HEK293 (cell line): ENCODE measurements at regions not wholly inside any gene's neighbourhood (a gene's known extent, or its start where the extent isn't known, plus 50 kb on each side); places are given as distances from the start of the nearest gene placed in this dataset.
A peak's percentile ranks its signal among the peaks of the same experiment; 100 is the strongest.

Source experiments
- ZNF140 ChIP-seq: fragments of 450-650 bp; formaldehyde crosslinking; IDR thresholded peaks from 2 replicates; pipeline ENCODE4 v1.5.1; 2016; ENCODE audit warnings: missing biosample characterization, missing genetic modification characterization
- ZNF169 ChIP-seq: fragments of 450-650 bp; formaldehyde crosslinking; IDR thresholded peaks from 2 replicates; pipeline ENCODE4 v1.5.1; 2016; ENCODE audit warnings: missing biosample characterization, missing genetic modification characterization
- ZNF174 ChIP-seq: fragments of 450-650 bp; formaldehyde crosslinking; IDR thresholded peaks from 2 replicates; pipeline ENCODE4 v1.5.0; 2017; ENCODE audit warnings: missing biosample characterization, mild to moderate bottlenecking, missing genetic modification characterization
- ZNF214 ChIP-seq: fragments of 450-650 bp; formaldehyde crosslinking; IDR thresholded peaks from 2 replicates; pipeline ENCODE4 v1.5.1; 2017; ENCODE audit warnings: missing biosample characterization, mild to moderate bottlenecking, missing genetic modification characterization, borderline replicate concordance
- ZNF239 ChIP-seq: fragments of 450-650 bp; formaldehyde crosslinking; IDR thresholded peaks from 2 replicates; pipeline ENCODE4 v1.5.1; 2016; ENCODE audit warnings: missing biosample characterization, missing genetic modification characterization
- ZNF24 ChIP-seq: fragments of 450-650 bp; formaldehyde crosslinking; IDR thresholded peaks from 2 replicates; pipeline ENCODE4 v1.5.1; 2016; ENCODE audit warnings: missing biosample characterization, missing genetic modification characterization
- ZNF274 ChIP-seq, 2 experiments: fragments of 200-500 bp in 1 of 2; fragments of 450-650 bp in 1 of 2; sonication (Bioruptor generic) in 1 of 2; formaldehyde crosslinking in 1 of 2; IDR thresholded peaks; 2 replicates each; pipeline versions ENCODE4 v1.5.1 to v1.6.1; 2014 to 2016; ENCODE audit warnings: borderline replicate concordance in 1 of 2, inconsistent platforms in 1 of 2, low read length in 1 of 2, missing biosample characterization in 1 of 2, missing genetic modification characterization in 1 of 2
- TF ChIP-seq, protein P1 (sequence below): fragments of 450-650 bp; IDR thresholded peaks from 2 replicates; pipeline ENCODE4 v1.5.1; 2018; ENCODE audit warnings: missing biosample characterization, mild to moderate bottlenecking, missing genetic modification characterization
- TF ChIP-seq, protein P2 (sequence below): fragments of 450-650 bp; formaldehyde crosslinking; IDR thresholded peaks from 2 replicates; pipeline ENCODE4 v1.5.1; 2016; ENCODE audit warnings: missing biosample characterization, missing genetic modification characterization
- TF ChIP-seq, protein P3 (sequence below): fragments of 450-650 bp; formaldehyde crosslinking; IDR thresholded peaks from 2 replicates; pipeline ENCODE4 v1.5.1; 2016; ENCODE audit warnings: missing biosample characterization, missing genetic modification characterization

DNA sequence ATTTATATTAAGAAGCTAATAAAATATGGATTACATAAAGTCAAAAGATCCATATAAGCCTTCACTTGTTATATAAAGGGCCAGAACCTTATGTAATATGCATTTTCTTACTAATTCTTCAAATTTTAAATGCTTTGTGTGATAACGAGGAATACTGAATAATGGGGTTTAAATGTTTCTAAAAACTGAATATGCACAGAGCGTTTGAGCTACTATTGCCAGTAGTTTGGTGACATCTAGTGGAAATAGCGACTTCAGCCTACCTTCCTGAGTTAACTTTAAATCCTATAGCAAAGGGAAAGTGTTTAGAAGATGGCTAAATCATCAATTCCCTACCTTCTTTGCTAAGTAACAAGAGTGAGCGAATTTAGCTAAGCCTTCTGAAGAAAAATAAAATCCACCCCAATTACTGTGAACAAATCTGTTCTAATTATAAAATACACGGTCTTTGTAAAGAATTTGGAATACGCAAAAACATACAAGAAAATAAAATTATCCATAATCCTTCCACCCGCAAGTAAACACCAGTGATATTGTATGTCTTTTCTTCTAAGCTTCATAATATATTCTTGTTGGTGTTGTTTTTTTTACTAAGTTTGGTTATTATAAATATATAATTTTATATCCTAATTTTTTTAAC, 115.5 kb upstream of the G2E3 start:
- TF ChIP-seq ZNF169 (tag by site-specific recombination) (no peak), ZNF214 (no peak), ZNF140 (tag by site-specific recombination) (no peak), ZNF274 (IDR thresholded peaks at IDR 0.05; ENCODE audit: low read length) (no peak), ZNF274 (tag by site-specific recombination; IDR thresholded peaks at IDR 0.05; ENCODE audit: borderline replicate concordance) (no peak), ZNF239 (tag by site-specific recombination) (no peak), ZNF174 (tag by site-specific recombination) (no peak), ZNF24 (tag by site-specific recombination) (no peak)
- TF ChIP-seq, protein P1, sequence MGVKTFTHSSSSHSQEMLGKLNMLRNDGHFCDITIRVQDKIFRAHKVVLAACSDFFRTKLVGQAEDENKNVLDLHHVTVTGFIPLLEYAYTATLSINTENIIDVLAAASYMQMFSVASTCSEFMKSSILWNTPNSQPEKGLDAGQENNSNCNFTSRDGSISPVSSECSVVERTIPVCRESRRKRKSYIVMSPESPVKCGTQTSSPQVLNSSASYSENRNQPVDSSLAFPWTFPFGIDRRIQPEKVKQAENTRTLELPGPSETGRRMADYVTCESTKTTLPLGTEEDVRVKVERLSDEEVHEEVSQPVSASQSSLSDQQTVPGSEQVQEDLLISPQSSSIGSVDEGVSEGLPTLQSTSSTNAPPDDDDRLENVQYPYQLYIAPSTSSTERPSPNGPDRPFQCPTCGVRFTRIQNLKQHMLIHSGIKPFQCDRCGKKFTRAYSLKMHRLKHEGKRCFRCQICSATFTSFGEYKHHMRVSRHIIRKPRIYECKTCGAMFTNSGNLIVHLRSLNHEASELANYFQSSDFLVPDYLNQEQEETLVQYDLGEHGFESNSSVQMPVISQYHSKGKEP: no peak
- TF ChIP-seq, protein P2, sequence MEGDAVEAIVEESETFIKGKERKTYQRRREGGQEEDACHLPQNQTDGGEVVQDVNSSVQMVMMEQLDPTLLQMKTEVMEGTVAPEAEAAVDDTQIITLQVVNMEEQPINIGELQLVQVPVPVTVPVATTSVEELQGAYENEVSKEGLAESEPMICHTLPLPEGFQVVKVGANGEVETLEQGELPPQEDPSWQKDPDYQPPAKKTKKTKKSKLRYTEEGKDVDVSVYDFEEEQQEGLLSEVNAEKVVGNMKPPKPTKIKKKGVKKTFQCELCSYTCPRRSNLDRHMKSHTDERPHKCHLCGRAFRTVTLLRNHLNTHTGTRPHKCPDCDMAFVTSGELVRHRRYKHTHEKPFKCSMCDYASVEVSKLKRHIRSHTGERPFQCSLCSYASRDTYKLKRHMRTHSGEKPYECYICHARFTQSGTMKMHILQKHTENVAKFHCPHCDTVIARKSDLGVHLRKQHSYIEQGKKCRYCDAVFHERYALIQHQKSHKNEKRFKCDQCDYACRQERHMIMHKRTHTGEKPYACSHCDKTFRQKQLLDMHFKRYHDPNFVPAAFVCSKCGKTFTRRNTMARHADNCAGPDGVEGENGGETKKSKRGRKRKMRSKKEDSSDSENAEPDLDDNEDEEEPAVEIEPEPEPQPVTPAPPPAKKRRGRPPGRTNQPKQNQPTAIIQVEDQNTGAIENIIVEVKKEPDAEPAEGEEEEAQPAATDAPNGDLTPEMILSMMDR: peak; percentile 69
- TF ChIP-seq, protein P3, sequence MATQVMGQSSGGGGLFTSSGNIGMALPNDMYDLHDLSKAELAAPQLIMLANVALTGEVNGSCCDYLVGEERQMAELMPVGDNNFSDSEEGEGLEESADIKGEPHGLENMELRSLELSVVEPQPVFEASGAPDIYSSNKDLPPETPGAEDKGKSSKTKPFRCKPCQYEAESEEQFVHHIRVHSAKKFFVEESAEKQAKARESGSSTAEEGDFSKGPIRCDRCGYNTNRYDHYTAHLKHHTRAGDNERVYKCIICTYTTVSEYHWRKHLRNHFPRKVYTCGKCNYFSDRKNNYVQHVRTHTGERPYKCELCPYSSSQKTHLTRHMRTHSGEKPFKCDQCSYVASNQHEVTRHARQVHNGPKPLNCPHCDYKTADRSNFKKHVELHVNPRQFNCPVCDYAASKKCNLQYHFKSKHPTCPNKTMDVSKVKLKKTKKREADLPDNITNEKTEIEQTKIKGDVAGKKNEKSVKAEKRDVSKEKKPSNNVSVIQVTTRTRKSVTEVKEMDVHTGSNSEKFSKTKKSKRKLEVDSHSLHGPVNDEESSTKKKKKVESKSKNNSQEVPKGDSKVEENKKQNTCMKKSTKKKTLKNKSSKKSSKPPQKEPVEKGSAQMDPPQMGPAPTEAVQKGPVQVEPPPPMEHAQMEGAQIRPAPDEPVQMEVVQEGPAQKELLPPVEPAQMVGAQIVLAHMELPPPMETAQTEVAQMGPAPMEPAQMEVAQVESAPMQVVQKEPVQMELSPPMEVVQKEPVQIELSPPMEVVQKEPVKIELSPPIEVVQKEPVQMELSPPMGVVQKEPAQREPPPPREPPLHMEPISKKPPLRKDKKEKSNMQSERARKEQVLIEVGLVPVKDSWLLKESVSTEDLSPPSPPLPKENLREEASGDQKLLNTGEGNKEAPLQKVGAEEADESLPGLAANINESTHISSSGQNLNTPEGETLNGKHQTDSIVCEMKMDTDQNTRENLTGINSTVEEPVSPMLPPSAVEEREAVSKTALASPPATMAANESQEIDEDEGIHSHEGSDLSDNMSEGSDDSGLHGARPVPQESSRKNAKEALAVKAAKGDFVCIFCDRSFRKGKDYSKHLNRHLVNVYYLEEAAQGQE: no peak
